Activated CD8-positive, alpha-beta memory T cell treated with anti-CD3 and anti-CD28 coated beads, Interleukin-2, amount 10 ng/mL, durations not matched to agents 7 days and 5 days (primary cell): ENCODE measurements at regions not wholly inside any gene's neighbourhood (a gene's known extent, or its start where the extent isn't known, plus 50 kb on each side); places are given as distances from the start of the nearest gene placed in this dataset.
"Not testable (repeated sequence)": the region's sequence is repeated elsewhere in the genome, so short reads cannot be mapped to it uniquely, and the experiment has no call there.

Experiments
- ATAC-seq: fragments of 150-1000 bp; cut with Tn5 transposase; one replicate; pipeline ENCODE4 v1.10.0; 2021; ENCODE audit warnings: moderate library complexity
- CTCF ChIA-PET: fragments of 350-600 bp; sonication (Branson Sonifier 250); formaldehyde crosslinking; loops from one replicate; lab custom pipeline; 2021; ENCODE audit warnings: antibody characterized with exemption; lab: Charles Lee
- DNase-seq: peaks from one replicate; pipeline ENCODE4 v3.0.0-alpha.2; 2020
- H3K27ac Mint-ChIP-seq: one replicate; pipeline ENCODE4 v1.8.0; 2021; ENCODE audit warnings: mild to moderate bottlenecking, mixed read lengths
- H3K27me3 Mint-ChIP-seq: one replicate; pipeline ENCODE4 v1.8.0; 2021; ENCODE audit warnings: mixed read lengths
- H3K36me3 Mint-ChIP-seq: one replicate; pipeline ENCODE4 v1.8.0; 2021; ENCODE audit warnings: mild to moderate bottlenecking, mixed read lengths
- H3K4me1 Mint-ChIP-seq: one replicate; pipeline ENCODE4 v1.8.0; 2021; ENCODE audit warnings: mixed read lengths
- H3K4me3 Mint-ChIP-seq: one replicate; pipeline ENCODE4 v1.8.0; 2021; ENCODE audit warnings: mild to moderate bottlenecking, moderate library complexity, mixed read lengths
- H3K9me3 Mint-ChIP-seq: one replicate; pipeline ENCODE4 v1.8.0; 2022; ENCODE audit warnings: low read depth, mixed read lengths

DNA sequence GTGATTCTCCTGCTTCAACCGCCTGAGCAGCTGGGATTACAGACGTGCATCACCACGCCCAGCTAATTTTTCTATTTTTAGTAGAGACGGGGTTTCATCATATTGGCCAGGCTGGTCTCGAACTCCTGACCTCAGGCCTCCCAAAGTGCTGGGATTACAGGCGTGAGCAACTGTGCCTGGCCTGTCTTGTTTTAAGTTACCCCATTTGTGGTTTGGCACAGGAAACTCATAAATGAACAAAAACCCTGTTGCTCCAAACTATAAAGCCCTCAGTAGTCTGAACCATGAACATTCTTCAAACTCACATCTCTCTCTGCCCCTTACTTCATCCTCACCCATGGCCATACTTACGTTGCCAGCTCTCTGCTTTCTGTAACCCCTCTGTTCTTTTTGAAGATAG, 61.7 kb downstream of the RHOU start:
- peak overlapping the region; percentile 48 for H3K27ac Mint-ChIP-seq
- CTCF ChIA-PET = interaction anchor here (1.4 to 1.7 kb wide), 2 partner anchors 11 to 61 kb away, joined by 4 to 5 read pairs; partner anchors contain the start of gene RHOU
- not testable (repeated sequence) for H3K4me3 Mint-ChIP-seq, H3K9me3 Mint-ChIP-seq, H3K27me3 Mint-ChIP-seq, ATAC-seq, DNase-seq
- peaks cover 15% of the 10 kb centered on the region for H3K36me3 Mint-ChIP-seq
- peaks cover 28% of the 10 kb centered on the region for H3K4me1 Mint-ChIP-seq

DNA sequence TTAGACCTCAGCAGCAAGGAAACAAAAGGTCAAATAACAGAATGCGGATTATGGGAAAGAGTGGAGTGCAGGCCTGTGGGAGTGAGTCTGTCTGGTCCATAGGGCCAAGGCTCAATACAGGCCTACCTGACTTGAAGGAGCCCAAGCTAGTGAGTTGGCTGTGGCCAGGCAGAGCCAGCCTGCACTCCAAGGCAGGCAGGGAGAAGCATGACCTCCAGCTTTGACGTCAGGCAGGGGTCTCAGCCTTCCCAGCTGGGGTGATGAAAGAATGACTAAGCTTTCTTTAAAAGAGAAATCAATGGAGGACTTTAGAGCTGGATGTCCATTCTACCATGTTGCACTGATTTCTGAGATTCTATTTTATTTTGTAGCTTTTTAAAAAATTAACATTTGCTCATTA, 62.8 kb downstream of the RHOU start:
- Mint-ChIP-seq H3K4me3 (no peak overlapping the region), H3K4me1 (peaks cover 30% of the 10 kb centered on the region), H3K27ac (no peak overlapping the region), H3K9me3 (no peaks in the 10 kb centered on the region), H3K36me3 (peaks cover 15% of the 10 kb centered on the region), H3K27me3 (no peaks in the 10 kb centered on the region)
- ATAC-seq = no peak
- no peak for DNase-seq
- CTCF ChIA-PET = interaction anchor here (1.7 kb wide), 1 partner anchor 63 kb away, joined by 5 read pairs; the partner anchor contains the start of gene RHOU

DNA sequence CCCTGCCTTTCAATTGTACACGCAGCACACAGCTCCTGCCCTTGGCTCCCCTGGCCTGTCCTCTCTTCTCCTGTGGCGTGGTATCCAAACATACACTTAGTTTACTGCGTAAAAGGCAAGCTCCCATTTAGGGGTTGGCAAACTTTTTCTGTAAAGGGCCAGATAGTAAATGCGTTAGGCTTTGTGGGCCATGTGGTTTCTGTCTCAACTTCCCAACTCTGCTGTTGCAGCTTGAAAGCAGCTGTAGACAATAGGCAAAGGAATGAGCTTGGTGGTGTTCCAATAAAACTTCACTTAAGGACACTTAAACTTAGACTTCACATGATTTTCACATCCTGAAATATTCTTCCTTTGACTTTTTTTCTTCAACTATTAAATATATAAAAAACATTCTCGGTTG, 63.3 kb downstream of the RHOU start:
- no peak overlapping the region for H3K4me3 Mint-ChIP-seq
- H3K27ac Mint-ChIP-seq = no peak overlapping the region
- H3K9me3 Mint-ChIP-seq = no peaks in the 10 kb centered on the region
- DNase-seq = no peak
- no peaks in the 10 kb centered on the region for H3K27me3 Mint-ChIP-seq
- ATAC-seq = no peak
- H3K4me1 Mint-ChIP-seq = peaks cover 32% of the 10 kb centered on the region
- CTCF ChIA-PET = interaction anchor here (0.8 kb wide), 1 partner anchor 429 kb away, joined by 3 read pairs; no protein-coding TSS in a partner anchor
- peaks cover 15% of the 10 kb centered on the region for H3K36me3 Mint-ChIP-seq

DNA sequence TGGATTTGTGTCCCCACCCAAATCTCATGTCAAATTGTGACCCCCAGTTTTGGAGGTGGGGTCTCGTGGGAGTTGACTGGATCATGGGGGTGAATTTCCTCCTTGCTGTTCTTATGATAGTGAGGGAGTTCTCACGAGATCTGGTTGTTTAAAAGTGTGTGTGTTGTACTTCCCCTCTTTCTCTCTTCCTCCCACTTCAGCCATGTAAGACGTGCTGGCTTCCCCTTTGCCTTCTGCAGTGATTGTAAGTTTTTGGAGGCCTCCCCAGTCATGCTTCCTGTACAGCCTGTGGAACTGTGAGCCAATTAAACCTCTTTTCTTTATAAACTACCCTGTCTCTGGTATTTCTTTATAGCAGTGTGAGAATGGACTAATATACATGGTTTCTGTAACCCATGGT, 64.6 kb downstream of the RHOU start:
- no peak overlapping the region for H3K27ac Mint-ChIP-seq
- peaks cover 42% of the 10 kb centered on the region for H3K4me1 Mint-ChIP-seq
- CTCF ChIA-PET = no interaction called here
- DNase-seq = no peak
- H3K27me3 Mint-ChIP-seq = no peaks in the 10 kb centered on the region
- H3K4me3 Mint-ChIP-seq = no peak overlapping the region
- H3K36me3 Mint-ChIP-seq = peaks cover 18% of the 10 kb centered on the region
- no peak for ATAC-seq
- H3K9me3 Mint-ChIP-seq = no peaks in the 10 kb centered on the region

DNA sequence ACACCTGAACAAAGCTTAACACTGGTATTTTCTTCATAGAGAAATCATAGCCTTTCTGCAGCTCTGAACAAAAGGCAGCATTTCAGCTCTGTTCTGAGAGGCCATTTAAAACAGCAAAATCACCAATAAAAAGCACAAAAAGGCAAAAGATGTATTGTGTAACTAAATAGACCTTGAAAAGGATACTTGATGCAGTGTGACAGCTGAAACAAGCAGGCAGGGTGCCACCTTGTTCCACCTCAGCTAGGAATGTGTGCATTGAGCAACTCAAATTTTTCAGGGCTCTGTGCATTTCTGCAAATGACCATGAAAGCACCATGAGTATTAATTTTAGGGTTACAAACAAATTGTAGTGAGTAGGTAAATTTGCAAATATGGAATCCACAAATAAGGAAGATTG, 65.8 kb downstream of the RHOU start:
- Mint-ChIP-seq H3K27ac (no peak overlapping the region), H3K4me1 (peaks cover 51% of the 10 kb centered on the region), H3K27me3 (no peaks in the 10 kb centered on the region), H3K9me3 (no peaks in the 10 kb centered on the region), H3K4me3 (no peak overlapping the region), H3K36me3 (peaks cover 21% of the 10 kb centered on the region)
- CTCF ChIA-PET = no interaction called here
- ATAC-seq (no peak), DNase-seq (no peak)

DNA sequence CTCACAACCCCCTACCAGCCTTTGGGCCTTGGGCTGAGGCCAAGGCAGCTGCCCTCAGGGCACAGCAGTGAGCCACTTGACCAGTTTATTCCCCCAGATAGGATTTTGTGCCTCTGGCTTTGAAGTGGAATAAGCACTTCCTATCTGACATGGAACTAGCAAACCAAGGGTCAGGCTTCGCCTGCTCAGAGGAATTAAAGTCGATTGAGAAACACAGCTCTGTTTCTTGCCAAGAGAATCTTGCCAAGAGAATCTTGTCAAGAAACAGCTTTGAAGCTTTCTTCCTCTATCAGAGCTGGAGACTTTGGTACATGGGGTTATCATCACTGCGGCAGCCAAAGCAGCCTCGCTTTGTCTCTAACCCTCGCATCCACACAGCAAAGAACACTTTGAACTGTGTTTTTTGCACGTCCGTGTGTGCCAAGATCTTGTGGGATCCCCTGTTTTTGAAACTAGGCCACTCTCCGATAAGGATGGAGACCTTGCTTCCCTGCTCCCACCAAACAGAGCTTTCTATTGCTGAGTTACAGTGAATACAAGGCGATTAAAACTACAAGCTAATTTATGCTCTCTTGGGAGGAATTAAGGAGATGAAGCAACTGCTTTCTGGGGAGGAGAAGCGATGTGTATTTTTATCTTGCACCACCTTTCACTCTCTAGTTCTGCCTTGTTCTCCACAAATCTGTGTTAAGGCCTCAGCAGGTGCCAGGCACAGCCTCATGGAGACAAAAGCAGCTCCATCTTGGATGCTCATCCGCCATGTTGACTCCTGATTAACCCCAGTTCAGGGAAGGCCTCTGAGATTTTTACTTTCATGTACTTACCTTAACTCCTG, 67.3 kb downstream of the RHOU start:
- CTCF ChIA-PET = interaction anchor here (4.1 kb wide), 1 partner anchor 9 kb away, joined by 33 read pairs; no protein-coding TSS in a partner anchor
- Mint-ChIP-seq H3K9me3 (no peaks in the 10 kb centered on the region), H3K36me3 (peaks cover 17% of the 10 kb centered on the region), H3K27ac (no peak overlapping the region), H3K27me3 (no peaks in the 10 kb centered on the region), H3K4me3 (no peak overlapping the region), H3K4me1 (peaks cover 46% of the 10 kb centered on the region)
- no peak for DNase-seq
- ATAC-seq = no peak

DNA sequence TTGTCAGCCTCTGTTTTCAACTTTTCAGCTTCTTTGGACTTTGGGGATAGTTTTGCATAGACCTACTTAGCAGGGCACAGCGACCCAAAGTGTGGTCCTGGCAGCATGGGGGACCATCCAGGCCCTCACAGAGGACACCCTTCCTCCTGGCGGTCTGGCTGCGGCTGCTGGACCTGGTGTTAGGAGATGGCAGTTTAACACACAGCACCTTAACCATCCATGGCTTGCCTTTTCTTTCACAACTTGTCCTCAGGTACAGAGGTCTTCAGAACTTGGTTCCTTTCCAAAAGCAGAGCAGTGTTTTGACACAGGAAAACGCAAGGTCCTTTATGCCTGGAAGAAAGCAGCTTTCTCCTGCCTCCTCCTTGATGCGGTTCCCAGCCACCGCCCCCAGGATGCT, 68.1 kb downstream of the RHOU start:
- H3K27ac Mint-ChIP-seq = no peak overlapping the region
- no peaks in the 10 kb centered on the region for H3K9me3 Mint-ChIP-seq
- H3K36me3 Mint-ChIP-seq = peaks cover 14% of the 10 kb centered on the region
- CTCF ChIA-PET = interaction anchor here (1.6 to 4.1 kb wide), 2 partner anchors 10 to 65 kb away, joined by 5 to 33 read pairs; no protein-coding TSS in a partner anchor
- DNase-seq (no peak), ATAC-seq (no peak)
- peaks cover 42% of the 10 kb centered on the region for H3K4me1 Mint-ChIP-seq
- no peak overlapping the region for H3K4me3 Mint-ChIP-seq
- no peaks in the 10 kb centered on the region for H3K27me3 Mint-ChIP-seq

DNA sequence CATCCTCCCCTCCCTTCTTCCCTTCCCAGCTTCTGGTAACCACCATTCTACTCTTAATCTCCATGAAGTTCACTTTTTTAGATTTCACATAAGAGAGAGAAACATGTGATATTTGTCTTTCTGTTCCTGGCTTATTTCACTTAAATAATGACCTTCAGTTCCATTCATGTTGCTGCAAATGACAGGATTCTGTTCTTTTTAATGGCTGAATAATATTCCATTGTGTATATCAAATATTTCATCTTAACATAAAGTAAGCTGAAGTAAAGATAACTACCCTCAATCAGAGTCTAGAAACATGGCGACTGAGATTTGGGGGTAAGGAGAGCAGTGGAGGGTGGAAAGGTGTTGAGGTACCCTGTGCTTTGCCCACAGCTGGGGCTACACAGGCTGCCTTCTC, 68.9 kb downstream of the RHOU start:
- H3K4me1 Mint-ChIP-seq = peaks cover 46% of the 10 kb centered on the region
- CTCF ChIA-PET = interaction anchor here (1.1 to 4.1 kb wide), 5 partner anchors 8 to 69 kb away, joined by 3 to 33 read pairs (median 5); partner anchors contain the start of gene RHOU

DNA sequence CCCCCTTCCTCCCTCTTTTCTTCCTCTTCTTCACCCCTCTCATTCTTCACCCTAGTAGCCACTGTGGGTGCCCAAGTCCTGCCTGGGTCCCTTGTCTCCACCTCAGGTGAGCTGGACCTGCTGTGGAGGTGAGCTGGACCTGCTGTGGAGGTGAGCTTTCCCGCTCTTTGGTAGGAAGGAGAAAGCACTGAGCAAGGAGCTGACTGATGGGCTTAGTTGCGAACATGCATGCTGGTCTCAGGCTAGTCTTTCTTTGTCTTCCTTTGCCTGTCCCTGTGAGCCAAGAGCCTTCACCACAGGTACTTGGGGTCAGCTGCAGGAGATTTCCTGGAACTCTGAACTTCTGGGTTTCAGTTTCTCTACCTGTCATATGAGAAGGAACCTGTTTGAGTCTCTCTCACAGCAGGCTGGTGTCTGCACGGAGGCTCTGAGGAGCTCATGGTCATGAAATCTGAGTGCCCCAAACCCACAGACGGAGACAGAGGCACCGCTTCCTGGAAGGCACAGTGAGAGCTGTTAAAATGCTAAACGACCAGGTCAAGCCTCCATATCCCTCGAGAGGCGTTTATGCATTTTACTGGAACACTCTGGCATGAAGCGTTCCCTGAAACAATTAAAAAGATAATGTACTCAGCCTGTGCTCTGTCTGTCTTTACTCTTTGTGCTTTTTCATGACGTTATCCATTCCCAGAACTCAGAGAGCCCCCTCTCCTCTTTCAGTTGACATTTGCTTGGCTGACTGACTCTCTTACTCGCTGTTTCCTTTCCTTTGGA, 69.5 kb downstream of the RHOU start:
- peaks cover 12% of the 10 kb centered on the region for H3K36me3 Mint-ChIP-seq
- H3K9me3 Mint-ChIP-seq = no peaks in the 10 kb centered on the region
- peak overlapping the region; percentile 94 for H3K27ac Mint-ChIP-seq
- H3K27me3 Mint-ChIP-seq = no peaks in the 10 kb centered on the region
- peaks cover 50% of the 10 kb centered on the region for H3K4me1 Mint-ChIP-seq
- ATAC-seq (peak; percentile 94), DNase-seq (peak; percentile 90)
- H3K4me3 Mint-ChIP-seq = peak overlapping the region; percentile 63
- CTCF ChIA-PET = interaction anchor here (0.8 to 4.1 kb wide), 7 partner anchors 9 to 423 kb away, joined by 3 to 33 read pairs (median 4); partner anchors contain the start of gene RHOU

More for the DNA sequence above, 68.9 kb downstream of the RHOU start:
- H3K36me3 Mint-ChIP-seq = peaks cover 14% of the 10 kb centered on the region
- H3K9me3 Mint-ChIP-seq = no peaks in the 10 kb centered on the region
- H3K27ac Mint-ChIP-seq = peak overlapping the region; percentile 94
- no peak for DNase-seq
- ATAC-seq = peak; percentile 23
- no peak overlapping the region for H3K4me3 Mint-ChIP-seq
- no peaks in the 10 kb centered on the region for H3K27me3 Mint-ChIP-seq

DNA sequence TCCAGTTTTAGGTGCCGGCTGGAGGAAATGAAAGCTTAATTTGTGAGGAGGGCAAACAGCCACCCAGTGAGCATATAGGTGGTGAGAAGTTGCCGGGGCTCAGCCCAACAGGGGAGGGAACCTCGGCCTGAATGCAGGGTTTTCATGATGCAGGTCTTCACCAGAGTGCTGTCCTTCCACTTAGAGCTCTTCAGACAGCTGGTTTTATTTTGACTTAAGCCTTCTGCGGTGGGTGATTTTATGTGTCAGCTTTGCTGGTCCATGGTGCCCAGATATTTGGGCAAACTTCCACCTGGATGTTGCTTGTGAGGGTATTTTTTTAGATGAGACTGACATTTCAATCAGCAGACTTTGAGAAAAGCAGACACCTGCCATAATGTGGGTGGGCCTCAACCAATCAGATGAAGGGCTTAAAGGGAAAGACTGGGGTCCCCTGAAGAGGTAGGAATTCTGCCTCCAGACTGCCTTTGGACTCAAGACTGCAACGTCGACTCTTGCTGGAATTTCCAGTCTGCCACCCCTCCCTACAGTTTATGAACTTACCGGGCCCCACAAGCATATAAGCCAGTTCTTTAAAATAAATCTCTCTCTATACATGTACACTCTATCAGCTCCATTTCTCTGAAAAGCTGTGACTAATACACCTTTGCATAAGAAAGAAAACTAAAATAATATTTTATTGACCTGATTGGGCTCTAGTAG, 72.8 kb downstream of the RHOU start:
- peaks cover 65% of the 10 kb centered on the region for H3K4me1 Mint-ChIP-seq
- H3K27ac Mint-ChIP-seq = no peak overlapping the region
- H3K27me3 Mint-ChIP-seq = no peaks in the 10 kb centered on the region
- peaks cover 7% of the 10 kb centered on the region for H3K36me3 Mint-ChIP-seq
- no peak overlapping the region for H3K4me3 Mint-ChIP-seq
- no peak for DNase-seq
- CTCF ChIA-PET = interaction anchor here (2.1 kb wide), 1 partner anchor 12 kb away, joined by 4 read pairs; no protein-coding TSS in a partner anchor
- no peaks in the 10 kb centered on the region for H3K9me3 Mint-ChIP-seq
- ATAC-seq = no peak

DNA sequence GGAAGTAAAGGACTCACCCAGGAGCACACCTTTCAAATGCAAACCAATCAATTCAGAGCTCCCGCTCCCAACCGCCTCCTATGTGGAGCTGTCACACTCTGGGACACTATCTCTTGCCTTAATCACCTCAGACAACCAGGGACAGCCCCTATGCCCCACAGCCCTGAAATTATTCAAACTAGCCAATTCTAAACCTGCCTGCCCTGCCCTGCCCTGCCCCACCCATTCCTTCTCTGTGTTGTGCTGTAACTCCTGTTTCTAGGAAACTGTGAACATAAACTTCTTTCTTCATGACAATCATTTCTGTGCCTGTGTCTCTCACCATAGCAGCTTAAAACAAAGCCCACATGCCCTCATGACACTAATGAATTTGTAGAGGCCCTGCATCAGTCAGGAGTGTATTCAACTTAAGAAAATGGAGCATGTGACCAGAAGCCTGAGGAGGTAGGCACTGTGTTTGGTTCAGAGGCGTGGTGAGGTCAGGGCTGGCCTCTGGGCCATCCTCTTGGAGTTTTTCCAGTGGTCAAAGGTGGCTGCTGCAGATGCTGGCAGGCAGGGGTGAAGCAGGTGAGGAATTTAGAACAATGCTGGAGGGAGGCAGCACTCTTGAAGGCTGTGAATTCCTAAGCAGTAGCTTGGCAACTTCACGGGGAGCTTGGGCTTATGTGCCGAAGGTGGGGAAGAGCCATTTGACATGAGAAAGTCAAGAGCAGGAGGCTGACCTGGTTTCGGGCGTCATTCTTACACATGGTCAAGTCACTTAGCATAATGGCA, 74.5 kb downstream of the RHOU start:
- Mint-ChIP-seq H3K4me1 (peaks cover 54% of the 10 kb centered on the region), H3K9me3 (no peaks in the 10 kb centered on the region), H3K27me3 (peaks cover under 1% of the 10 kb centered on the region), H3K36me3 (peaks cover 4% of the 10 kb centered on the region), H3K27ac (peak overlapping the region; percentile 44), H3K4me3 (no peak overlapping the region)
- ATAC-seq = peak; percentile 18
- no peak for DNase-seq
- CTCF ChIA-PET = interaction anchor here (1.1 kb wide), 1 partner anchor 15 kb away, joined by 3 read pairs; no protein-coding TSS in a partner anchor

DNA sequence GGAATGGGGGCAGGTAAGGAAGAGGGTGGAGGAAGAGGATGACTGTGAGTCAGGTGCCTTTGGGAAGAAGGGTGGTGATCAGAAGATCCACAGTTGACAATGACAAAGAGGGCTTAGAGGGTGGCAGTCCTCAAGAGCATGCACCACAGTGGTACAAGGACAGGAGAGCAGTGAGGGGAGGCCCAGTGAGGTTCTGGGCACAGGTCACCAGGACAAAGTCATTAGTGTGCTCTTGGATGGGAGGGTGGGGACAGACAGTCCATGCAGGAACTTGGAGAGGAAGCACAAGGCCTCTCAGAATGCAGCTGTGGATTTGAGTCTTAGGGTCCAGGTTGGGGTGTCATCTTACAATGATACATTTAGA, 75.1 kb downstream of the RHOU start:
- DNase-seq (no peak), ATAC-seq (no peak)
- Mint-ChIP-seq H3K9me3 (no peaks in the 10 kb centered on the region), H3K27me3 (peaks cover 4% of the 10 kb centered on the region), H3K4me3 (no peak overlapping the region), H3K27ac (peak overlapping the region; percentile 2), H3K4me1 (peaks cover 49% of the 10 kb centered on the region), H3K36me3 (peaks cover 4% of the 10 kb centered on the region)
- CTCF ChIA-PET = interaction anchor here (1.1 to 1.3 kb wide), 2 partner anchors 15 to 74 kb away, joined by 3 to 6 read pairs; partner anchors contain the start of gene RHOU
